Sigmoid colon (tissue), 4 donors: ENCODE measurements at regions not wholly inside any gene's neighbourhood (a gene's known extent, or its start where the extent isn't known, plus 50 kb on each side); places are given as distances from the start of the nearest gene placed in this dataset.

ENCODE experiments used
- POLR2A ChIP-seq, 2 donors: fragments of 450-650 bp; IDR thresholded peaks; one replicate each; pipeline ENCODE4 v1.6.1; 2016; ENCODE audit warnings: antibody characterized with exemption in 2 of 2, mild to moderate bottlenecking in 2 of 2, moderate library complexity in 2 of 2
- POLR2AphosphoS5 ChIP-seq, 4 donors: sonication (generic); formaldehyde crosslinking; IDR thresholded peaks; one replicate each; pipeline ENCODE4 v1.6.1; 2017; ENCODE audit warnings: antibody characterized with exemption in 4 of 4
- TF ChIP-seq, protein P1 (sequence below), 4 experiments: fragments of 450-650 bp in 3 of 4; fragments of 200-600 bp in 1 of 4; IDR thresholded peaks; one replicate each; pipeline ENCODE4 v1.5.1; 2016 to 2019; ENCODE audit warnings: antibody characterized with exemption in 4 of 4, mild to moderate bottlenecking in 3 of 4, moderate library complexity in 2 of 4

DNA sequence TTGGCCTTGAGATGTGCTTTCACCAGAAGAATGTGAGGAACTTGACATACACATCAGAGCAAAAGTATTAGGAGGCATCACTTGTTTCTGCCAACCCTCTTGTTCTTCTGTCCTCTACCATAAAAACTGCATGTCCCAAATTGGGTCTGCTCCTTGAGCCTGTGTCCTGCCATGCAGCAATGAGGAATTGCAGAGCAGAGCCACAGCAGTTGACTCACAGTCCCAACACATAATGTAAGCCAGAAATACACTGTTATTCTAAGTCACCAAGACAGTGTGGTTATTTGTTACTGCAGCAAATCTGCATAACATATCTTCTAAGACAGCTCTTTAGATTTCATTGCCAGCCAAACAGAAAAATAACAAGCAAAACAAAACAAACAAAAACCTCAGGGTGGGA, 598.2 kb downstream of the PRELID2 start:
- TF ChIP-seq POLR2A (IDR thresholded peaks at IDR 0.05) (no peak), POLR2AphosphoS5 (IDR thresholded peaks at IDR 0.05) (no peak)
- TF ChIP-seq, protein P1, sequence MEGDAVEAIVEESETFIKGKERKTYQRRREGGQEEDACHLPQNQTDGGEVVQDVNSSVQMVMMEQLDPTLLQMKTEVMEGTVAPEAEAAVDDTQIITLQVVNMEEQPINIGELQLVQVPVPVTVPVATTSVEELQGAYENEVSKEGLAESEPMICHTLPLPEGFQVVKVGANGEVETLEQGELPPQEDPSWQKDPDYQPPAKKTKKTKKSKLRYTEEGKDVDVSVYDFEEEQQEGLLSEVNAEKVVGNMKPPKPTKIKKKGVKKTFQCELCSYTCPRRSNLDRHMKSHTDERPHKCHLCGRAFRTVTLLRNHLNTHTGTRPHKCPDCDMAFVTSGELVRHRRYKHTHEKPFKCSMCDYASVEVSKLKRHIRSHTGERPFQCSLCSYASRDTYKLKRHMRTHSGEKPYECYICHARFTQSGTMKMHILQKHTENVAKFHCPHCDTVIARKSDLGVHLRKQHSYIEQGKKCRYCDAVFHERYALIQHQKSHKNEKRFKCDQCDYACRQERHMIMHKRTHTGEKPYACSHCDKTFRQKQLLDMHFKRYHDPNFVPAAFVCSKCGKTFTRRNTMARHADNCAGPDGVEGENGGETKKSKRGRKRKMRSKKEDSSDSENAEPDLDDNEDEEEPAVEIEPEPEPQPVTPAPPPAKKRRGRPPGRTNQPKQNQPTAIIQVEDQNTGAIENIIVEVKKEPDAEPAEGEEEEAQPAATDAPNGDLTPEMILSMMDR (IDR thresholded peaks at IDR 0.05) = no peak
